ENCODE measurements at regions not wholly inside any gene's neighbourhood (a gene's known extent, or its start where the extent isn't known, plus 50 kb on each side); places are given as distances from the start of the nearest gene placed in this dataset.

GRCh38 chr9:21680590-21680989 lies 121.8 kb upstream of the MTAP start:
- no peak overlapping the region for H3K4me3 ChIP-seq (replicated peaks in 1 of 3; ENCODE audit: insufficient read depth in 1 of 3, low read depth in 2 of 3, low read length in 3 of 3)

GRCh38 chr9:21681641-21682040 lies 120.8 kb upstream of the MTAP start:
- H3K27me3 ChIP-seq (ENCODE audit: control insufficient read depth in 1 of 2, insufficient read depth in 2 of 2, low read length in 2 of 2), result no peaks in the 10 kb centered on the region
- H3K27ac ChIP-seq (ENCODE audit: extremely low read length, insufficient read depth, low read length), result no peak overlapping the region
- no TSS peak for BruUV-seq (replicated peaks)
- no peaks in the 10 kb centered on the region for H3K4me1 ChIP-seq (ENCODE audit: insufficient read depth, low read length)
- ChIA-PET CTCF (ENCODE audit: low intra/inter-chr PET ratio, low total read pairs) (no interaction called here), POLR2A (no interaction called here)
- DNase-seq (ENCODE audit: low spot score) (no peak), FAIRE-seq (no peak), ATAC-seq (no peak)
- H3K36me3 ChIP-seq (replicated peaks in 1 of 2; ENCODE audit: control insufficient read depth in 1 of 2, insufficient read depth in 2 of 2, low read length in 2 of 2), result no peaks in the 10 kb centered on the region
- H3K4me3 ChIP-seq (replicated peaks in 1 of 3; ENCODE audit: insufficient read depth in 1 of 3, low read depth in 2 of 3, low read length in 3 of 3), result no peak overlapping the region
- H4K20me1 ChIP-seq (ENCODE audit: insufficient read depth, low read length), result no peaks in the 10 kb centered on the region
- WGBS (ENCODE audit: low lambda C conversion rate), result 33% methylated on average over 4 of the region's 4 CpGs
- H3K4me2 ChIP-seq (ENCODE audit: low read depth, low read length), result no peak overlapping the region
- no peaks in the 10 kb centered on the region for H3K9me3 ChIP-seq (ENCODE audit: low read length)
- no peak overlapping the region for H3K9ac ChIP-seq (ENCODE audit: insufficient read depth, low read depth, low read length)
- H2AFZ ChIP-seq (ENCODE audit: low read length), result no peak overlapping the region
- intact Hi-C loops (cut with micrococcal nuclease; ENCODE audit: unreplicated experiment), result no loop called here
- no peaks in the 10 kb centered on the region for H3K79me2 ChIP-seq (ENCODE audit: insufficient read depth, low read length)
- TF ChIP-seq MXI1 (IDR thresholded peaks at IDR 0.05; ENCODE audit: borderline replicate concordance, low read depth, low read length) (no peak), GABPB1 (CRISPR knock-in tag; IDR thresholded peaks at IDR 0.05) (no peak), ZFP36 (IDR thresholded peaks at IDR 0.05; ENCODE audit: borderline replicate concordance, low read depth, low read length, partially characterized antibody) (no peak), AHR (CRISPR knock-in tag; IDR thresholded peaks at IDR 0.05) (no peak), ZSCAN9 (CRISPR knock-in tag; IDR thresholded peaks at IDR 0.05; ENCODE audit: borderline replicate concordance) (no peak), RAD21 (CRISPR knock-in tag; IDR thresholded peaks at IDR 0.05) (no peak), ZFP62 (CRISPR knock-in tag; IDR thresholded peaks at IDR 0.05) (no peak), MLX (CRISPR knock-in tag; IDR thresholded peaks at IDR 0.05) (no peak), SUZ12 (IDR thresholded peaks at IDR 0.05; ENCODE audit: low read depth, low read length) (no peak), SMARCC2 (IDR thresholded peaks at IDR 0.05) (no peak)
- in situ Hi-C loops (cut with HindIII; ENCODE audit: extremely low pct_ligation_motif_present, low pct_unique_long_range_greater_than_20kb), result no loop called here

More at GRCh38 chr9:21680590-21680989, 121.8 kb upstream of the MTAP start:
- Histone ChIP-seq H3K4me2 (ENCODE audit: low read depth, low read length) (no peak overlapping the region), H4K20me1 (ENCODE audit: insufficient read depth, low read length) (no peaks in the 10 kb centered on the region), H3K9ac (ENCODE audit: insufficient read depth, low read depth, low read length) (no peak overlapping the region), H3K27me3 (ENCODE audit: control insufficient read depth in 1 of 2, insufficient read depth in 2 of 2, low read length in 2 of 2) (no peaks in the 10 kb centered on the region), H3K36me3 (replicated peaks in 1 of 2; ENCODE audit: control insufficient read depth in 1 of 2, insufficient read depth in 2 of 2, low read length in 2 of 2) (no peaks in the 10 kb centered on the region), H3K79me2 (ENCODE audit: insufficient read depth, low read length) (no peaks in the 10 kb centered on the region), H2AFZ (ENCODE audit: low read length) (no peak overlapping the region), H3K9me3 (ENCODE audit: low read length) (no peaks in the 10 kb centered on the region), H3K27ac (ENCODE audit: extremely low read length, insufficient read depth, low read length) (no peak overlapping the region), H3K4me1 (ENCODE audit: insufficient read depth, low read length) (no peaks in the 10 kb centered on the region)
- FAIRE-seq, result no peak
- in situ Hi-C loops (cut with HindIII; ENCODE audit: extremely low pct_ligation_motif_present, low pct_unique_long_range_greater_than_20kb) (no loop called here), intact Hi-C loops (cut with micrococcal nuclease; ENCODE audit: unreplicated experiment) (no loop called here)
- WGBS (ENCODE audit: low lambda C conversion rate), result 34% methylated on average over 4 of the region's 4 CpGs
- ChIA-PET CTCF (ENCODE audit: low intra/inter-chr PET ratio, low total read pairs) (no interaction called here), POLR2A (no interaction called here)
- no peak for TF ChIP-seq ZNF557 (CRISPR knock-in tag; IDR thresholded peaks at IDR 0.05)
- TF ChIP-seq SP2 (CRISPR knock-in tag; IDR thresholded peaks at IDR 0.05), result no peak
- no peak for TF ChIP-seq CAMTA2 (CRISPR knock-in tag; IDR thresholded peaks at IDR 0.05; ENCODE audit: borderline replicate concordance)
- no peak for TF ChIP-seq NKX3-1 (CRISPR knock-in tag; IDR thresholded peaks at IDR 0.05)
- no peak for TF ChIP-seq BCLAF1 (IDR thresholded peaks at IDR 0.05)
- ATAC-seq, result no peak
- no peak for DNase-seq (ENCODE audit: low spot score)
- BruUV-seq (replicated peaks), result no TSS peak

All from HepG2 (cell line).